ENCODE measurements at regions not wholly inside any gene's neighbourhood (a gene's known extent, or its start where the extent isn't known, plus 50 kb on each side); places are given as distances from the start of the nearest gene placed in this dataset.

- no peak for TF ChIP-seq ARNTL (CRISPR knock-in tag; IDR thresholded peaks at IDR 0.05; ENCODE audit: borderline replicate concordance, low read depth)
- TF ChIP-seq GLIS3 (CRISPR knock-in tag; IDR thresholded peaks at IDR 0.05): no peak
- no peak for TF ChIP-seq SNAI2 (CRISPR knock-in tag; IDR thresholded peaks at IDR 0.05)
- TF ChIP-seq ZNF565 (CRISPR knock-in tag; conservative IDR thresholded peaks at IDR 0.05; ENCODE audit: low read depth): no peak
- TF ChIP-seq TOX (CRISPR knock-in tag; IDR thresholded peaks at IDR 0.05; ENCODE audit: borderline replicate concordance): no peak
- TF ChIP-seq, protein P1, sequence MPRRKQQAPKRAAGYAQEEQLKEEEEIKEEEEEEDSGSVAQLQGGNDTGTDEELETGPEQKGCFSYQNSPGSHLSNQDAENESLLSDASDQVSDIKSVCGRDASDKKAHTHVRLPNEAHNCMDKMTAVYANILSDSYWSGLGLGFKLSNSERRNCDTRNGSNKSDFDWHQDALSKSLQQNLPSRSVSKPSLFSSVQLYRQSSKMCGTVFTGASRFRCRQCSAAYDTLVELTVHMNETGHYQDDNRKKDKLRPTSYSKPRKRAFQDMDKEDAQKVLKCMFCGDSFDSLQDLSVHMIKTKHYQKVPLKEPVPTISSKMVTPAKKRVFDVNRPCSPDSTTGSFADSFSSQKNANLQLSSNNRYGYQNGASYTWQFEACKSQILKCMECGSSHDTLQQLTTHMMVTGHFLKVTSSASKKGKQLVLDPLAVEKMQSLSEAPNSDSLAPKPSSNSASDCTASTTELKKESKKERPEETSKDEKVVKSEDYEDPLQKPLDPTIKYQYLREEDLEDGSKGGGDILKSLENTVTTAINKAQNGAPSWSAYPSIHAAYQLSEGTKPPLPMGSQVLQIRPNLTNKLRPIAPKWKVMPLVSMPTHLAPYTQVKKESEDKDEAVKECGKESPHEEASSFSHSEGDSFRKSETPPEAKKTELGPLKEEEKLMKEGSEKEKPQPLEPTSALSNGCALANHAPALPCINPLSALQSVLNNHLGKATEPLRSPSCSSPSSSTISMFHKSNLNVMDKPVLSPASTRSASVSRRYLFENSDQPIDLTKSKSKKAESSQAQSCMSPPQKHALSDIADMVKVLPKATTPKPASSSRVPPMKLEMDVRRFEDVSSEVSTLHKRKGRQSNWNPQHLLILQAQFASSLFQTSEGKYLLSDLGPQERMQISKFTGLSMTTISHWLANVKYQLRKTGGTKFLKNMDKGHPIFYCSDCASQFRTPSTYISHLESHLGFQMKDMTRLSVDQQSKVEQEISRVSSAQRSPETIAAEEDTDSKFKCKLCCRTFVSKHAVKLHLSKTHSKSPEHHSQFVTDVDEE (CRISPR knock-in tag; IDR thresholded peaks at IDR 0.05): no peak
- TF ChIP-seq PPARA (CRISPR knock-in tag; IDR thresholded peaks at IDR 0.05; ENCODE audit: borderline replicate concordance): no peak
- no peak for TF ChIP-seq ZNF8 (CRISPR knock-in tag; IDR thresholded peaks at IDR 0.05)
- TF ChIP-seq RARB (CRISPR knock-in tag; IDR thresholded peaks at IDR 0.05): no peak
- no peak for ATAC-seq
Measured at GRCh38 chr6:163695414-163695864, 280.9 kb downstream of the QKI start.

GRCh38 chr6:163694988-163695398, 280.5 kb downstream of the QKI start:
- TF ChIP-seq CSDC2 (CRISPR knock-in tag; IDR thresholded peaks at IDR 0.05): no peak
- TF ChIP-seq ZC3H10 (CRISPR knock-in tag; IDR thresholded peaks at IDR 0.05): no peak
- TF ChIP-seq GLIS3 (CRISPR knock-in tag; IDR thresholded peaks at IDR 0.05): no peak
- TF ChIP-seq ZNF8 (CRISPR knock-in tag; IDR thresholded peaks at IDR 0.05): no peak
- TF ChIP-seq, protein P2, sequence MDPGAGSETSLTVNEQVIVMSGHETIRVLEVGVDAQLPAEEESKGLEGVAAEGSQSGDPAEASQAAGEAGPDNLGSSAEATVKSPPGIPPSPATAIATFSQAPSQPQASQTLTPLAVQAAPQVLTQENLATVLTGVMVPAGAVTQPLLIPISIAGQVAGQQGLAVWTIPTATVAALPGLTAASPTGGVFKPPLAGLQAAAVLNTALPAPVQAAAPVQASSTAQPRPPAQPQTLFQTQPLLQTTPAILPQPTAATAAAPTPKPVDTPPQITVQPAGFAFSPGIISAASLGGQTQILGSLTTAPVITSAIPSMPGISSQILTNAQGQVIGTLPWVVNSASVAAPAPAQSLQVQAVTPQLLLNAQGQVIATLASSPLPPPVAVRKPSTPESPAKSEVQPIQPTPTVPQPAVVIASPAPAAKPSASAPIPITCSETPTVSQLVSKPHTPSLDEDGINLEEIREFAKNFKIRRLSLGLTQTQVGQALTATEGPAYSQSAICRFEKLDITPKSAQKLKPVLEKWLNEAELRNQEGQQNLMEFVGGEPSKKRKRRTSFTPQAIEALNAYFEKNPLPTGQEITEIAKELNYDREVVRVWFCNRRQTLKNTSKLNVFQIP (CRISPR knock-in tag; IDR thresholded peaks at IDR 0.05; ENCODE audit: borderline replicate concordance, low read depth): no peak
- TF ChIP-seq, protein P3, sequence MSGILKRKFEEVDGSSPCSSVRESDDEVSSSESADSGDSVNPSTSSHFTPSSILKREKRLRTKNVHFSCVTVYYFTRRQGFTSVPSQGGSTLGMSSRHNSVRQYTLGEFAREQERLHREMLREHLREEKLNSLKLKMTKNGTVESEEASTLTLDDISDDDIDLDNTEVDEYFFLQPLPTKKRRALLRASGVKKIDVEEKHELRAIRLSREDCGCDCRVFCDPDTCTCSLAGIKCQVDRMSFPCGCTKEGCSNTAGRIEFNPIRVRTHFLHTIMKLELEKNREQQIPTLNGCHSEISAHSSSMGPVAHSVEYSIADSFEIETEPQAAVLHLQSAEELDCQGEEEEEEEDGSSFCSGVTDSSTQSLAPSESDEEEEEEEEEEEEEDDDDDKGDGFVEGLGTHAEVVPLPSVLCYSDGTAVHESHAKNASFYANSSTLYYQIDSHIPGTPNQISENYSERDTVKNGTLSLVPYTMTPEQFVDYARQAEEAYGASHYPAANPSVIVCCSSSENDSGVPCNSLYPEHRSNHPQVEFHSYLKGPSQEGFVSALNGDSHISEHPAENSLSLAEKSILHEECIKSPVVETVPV (CRISPR knock-in tag; IDR thresholded peaks at IDR 0.05): no peak
- no peak for TF ChIP-seq ZFP30 (CRISPR knock-in tag; IDR thresholded peaks at IDR 0.05)
- TF ChIP-seq ZNF565 (CRISPR knock-in tag; conservative IDR thresholded peaks at IDR 0.05; ENCODE audit: low read depth): no peak
- TF ChIP-seq PATZ1 (CRISPR knock-in tag; IDR thresholded peaks at IDR 0.05; ENCODE audit: borderline replicate concordance): no peak
- TF ChIP-seq ZFP3 (CRISPR knock-in tag; IDR thresholded peaks at IDR 0.05): no peak
- TF ChIP-seq SNAI2 (CRISPR knock-in tag; IDR thresholded peaks at IDR 0.05): no peak
- no peak for TF ChIP-seq RARB (CRISPR knock-in tag; IDR thresholded peaks at IDR 0.05)
- TF ChIP-seq OSR1 (CRISPR knock-in tag; IDR thresholded peaks at IDR 0.05): no peak
- TF ChIP-seq TOX (CRISPR knock-in tag; IDR thresholded peaks at IDR 0.05; ENCODE audit: borderline replicate concordance): no peak
- TF ChIP-seq ISL1 (CRISPR knock-in tag; IDR thresholded peaks at IDR 0.05): no peak
- TF ChIP-seq PPARA (CRISPR knock-in tag; IDR thresholded peaks at IDR 0.05; ENCODE audit: borderline replicate concordance): no peak
- no peak for ATAC-seq

DNA sequence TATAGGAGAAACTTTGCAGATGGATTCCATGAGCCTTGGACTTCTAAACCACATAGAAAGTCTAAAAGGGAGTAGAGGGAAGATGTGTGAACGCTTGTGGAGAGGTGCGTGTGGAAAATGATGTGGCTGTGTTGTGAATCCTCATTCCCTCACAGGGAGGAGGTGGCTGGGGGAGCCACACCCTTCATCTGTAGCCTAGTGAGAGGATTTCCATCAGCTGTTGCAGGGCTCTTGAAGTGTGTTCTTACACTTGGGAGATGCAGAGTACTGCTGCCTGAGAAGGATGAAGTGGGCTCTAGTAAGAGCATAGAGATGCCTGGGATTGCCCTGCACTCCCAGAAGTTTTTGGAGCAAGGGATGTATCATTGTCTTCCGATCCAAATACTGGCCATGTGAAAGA, 279.6 kb downstream of the QKI start:
- no peak for TF ChIP-seq CREB5 (CRISPR knock-in tag; IDR thresholded peaks at IDR 0.05; ENCODE audit: low read depth)
- TF ChIP-seq RARB (CRISPR knock-in tag; IDR thresholded peaks at IDR 0.05): no peak
- TF ChIP-seq SNAI2 (CRISPR knock-in tag; IDR thresholded peaks at IDR 0.05): no peak
- no peak for TF ChIP-seq ZFP30 (CRISPR knock-in tag; IDR thresholded peaks at IDR 0.05)
- TF ChIP-seq ISL1 (CRISPR knock-in tag; IDR thresholded peaks at IDR 0.05): no peak
- TF ChIP-seq ZNF8 (CRISPR knock-in tag; IDR thresholded peaks at IDR 0.05): no peak
- TF ChIP-seq CSDC2 (CRISPR knock-in tag; IDR thresholded peaks at IDR 0.05): no peak
- no peak for TF ChIP-seq PPARA (CRISPR knock-in tag; IDR thresholded peaks at IDR 0.05; ENCODE audit: borderline replicate concordance)
- TF ChIP-seq ZC3H10 (CRISPR knock-in tag; IDR thresholded peaks at IDR 0.05): no peak
- TF ChIP-seq, protein P2 (CRISPR knock-in tag; IDR thresholded peaks at IDR 0.05; ENCODE audit: borderline replicate concordance, low read depth): no peak
- TF ChIP-seq BACH2 (CRISPR knock-in tag; IDR thresholded peaks at IDR 0.05; ENCODE audit: borderline replicate concordance): no peak
- TF ChIP-seq ZNF565 (CRISPR knock-in tag; conservative IDR thresholded peaks at IDR 0.05; ENCODE audit: low read depth): no peak
- TF ChIP-seq, protein P1 (CRISPR knock-in tag; IDR thresholded peaks at IDR 0.05): no peak
- no peak for ATAC-seq

Measured in SK-N-SH treated with all-trans-retinoic acid at 6 μM for 48 hours (cell line).